WTC11 (cell line): ENCODE measurements at regions not wholly inside any gene's neighbourhood (a gene's known extent, or its start where the extent isn't known, plus 50 kb on each side); places are given as distances from the start of the nearest gene placed in this dataset.
A peak's percentile ranks its signal among the peaks of the same experiment; 100 is the strongest.

Source experiments
- CBFB ChIP-seq: sonication (generic); formaldehyde crosslinking; IDR thresholded peaks from 2 replicates; pipeline ENCODE4 v1.8.1; 2022; ENCODE audit warnings: mild to moderate bottlenecking, low read depth, missing genetic modification reagents
- NFYB ChIP-seq: sonication (generic); formaldehyde crosslinking; conservative IDR thresholded peaks from 2 replicates; pipeline ENCODE4 v1.8.0; 2022; ENCODE audit warnings: low read depth, missing genetic modification reagents
- NR2C2 ChIP-seq: sonication (generic); formaldehyde crosslinking; IDR thresholded peaks from 2 replicates; pipeline ENCODE4 v1.8.0; 2022; ENCODE audit warnings: mild to moderate bottlenecking, missing genetic modification reagents
- SP1 ChIP-seq: sonication (generic); formaldehyde crosslinking; conservative IDR thresholded peaks from 2 replicates; pipeline ENCODE4 v1.8.1; 2022; ENCODE audit warnings: missing genetic modification reagents
- TEAD4 ChIP-seq: sonication (generic); formaldehyde crosslinking; IDR thresholded peaks from 2 replicates; pipeline ENCODE4 v1.8.0; 2022; ENCODE audit warnings: mild to moderate bottlenecking, missing genetic modification reagents
- TP53 ChIP-seq: sonication (generic); formaldehyde crosslinking; IDR thresholded peaks from 2 replicates; pipeline ENCODE4 v1.8.1; 2023; ENCODE audit warnings: mild to moderate bottlenecking, missing genetic modification reagents
- ZNF121 ChIP-seq: sonication (generic); formaldehyde crosslinking; IDR thresholded peaks from 2 replicates; pipeline ENCODE4 v1.8.0; 2023; ENCODE audit warnings: missing genetic modification reagents
- TF ChIP-seq, protein P1 (sequence below): sonication (generic); formaldehyde crosslinking; IDR thresholded peaks from 2 replicates; pipeline ENCODE4 v1.8.1; 2023; ENCODE audit warnings: mild to moderate bottlenecking, missing genetic modification reagents
- TF ChIP-seq, protein P2 (sequence below): sonication (generic); formaldehyde crosslinking; conservative IDR thresholded peaks from 2 replicates; pipeline ENCODE4 v1.8.1; 2022; ENCODE audit warnings: mild to moderate bottlenecking, missing genetic modification reagents
- TF ChIP-seq, protein P3 (sequence below): fragments of 200-600 bp; IDR thresholded peaks from 2 replicates; pipeline ENCODE4 v1.8.0; 2022; ENCODE audit warnings: antibody characterized with exemption
- TF ChIP-seq, protein P4 (sequence below): sonication (generic); formaldehyde crosslinking; IDR thresholded peaks from 2 replicates; pipeline ENCODE4 v1.8.1; 2022; ENCODE audit warnings: low read depth, mild to moderate bottlenecking, moderate library complexity, missing genetic modification reagents, borderline replicate concordance

DNA sequence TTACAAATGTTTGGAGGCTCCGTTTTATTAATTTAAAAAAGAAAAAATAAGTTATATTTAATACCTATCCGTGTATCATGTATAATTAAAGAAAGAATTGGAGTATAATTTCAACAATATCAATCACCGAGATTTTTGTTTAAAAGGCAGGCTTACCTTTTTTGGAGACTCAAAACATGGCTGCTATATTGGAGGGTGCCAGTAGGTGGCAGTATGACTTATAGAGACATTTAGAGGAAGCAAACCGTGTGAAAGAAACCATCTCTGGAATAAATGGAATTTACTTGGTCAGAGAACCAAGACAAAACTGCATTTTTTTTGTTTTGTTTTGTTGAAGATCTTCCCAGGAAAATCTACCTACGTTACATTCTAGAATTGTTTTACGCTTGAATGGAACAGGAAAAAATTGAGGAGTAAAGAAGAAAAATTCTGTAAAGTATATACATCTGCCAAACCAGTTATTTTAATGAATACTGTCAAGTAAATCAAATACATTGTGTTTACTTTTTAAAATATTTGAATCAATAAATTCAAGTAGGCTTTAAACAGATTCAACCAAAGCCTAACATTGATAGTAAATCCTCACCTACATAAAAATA is 802.6 kb upstream of the ALCAM start:
- TF ChIP-seq CBFB (no peak), NFYB (no peak), ZNF121 (no peak), SP1 (CRISPR knock-in tag) (no peak), NR2C2 (CRISPR knock-in tag) (no peak), TEAD4 (no peak), TP53 (CRISPR knock-in tag) (no peak)
- TF ChIP-seq, protein P1, sequence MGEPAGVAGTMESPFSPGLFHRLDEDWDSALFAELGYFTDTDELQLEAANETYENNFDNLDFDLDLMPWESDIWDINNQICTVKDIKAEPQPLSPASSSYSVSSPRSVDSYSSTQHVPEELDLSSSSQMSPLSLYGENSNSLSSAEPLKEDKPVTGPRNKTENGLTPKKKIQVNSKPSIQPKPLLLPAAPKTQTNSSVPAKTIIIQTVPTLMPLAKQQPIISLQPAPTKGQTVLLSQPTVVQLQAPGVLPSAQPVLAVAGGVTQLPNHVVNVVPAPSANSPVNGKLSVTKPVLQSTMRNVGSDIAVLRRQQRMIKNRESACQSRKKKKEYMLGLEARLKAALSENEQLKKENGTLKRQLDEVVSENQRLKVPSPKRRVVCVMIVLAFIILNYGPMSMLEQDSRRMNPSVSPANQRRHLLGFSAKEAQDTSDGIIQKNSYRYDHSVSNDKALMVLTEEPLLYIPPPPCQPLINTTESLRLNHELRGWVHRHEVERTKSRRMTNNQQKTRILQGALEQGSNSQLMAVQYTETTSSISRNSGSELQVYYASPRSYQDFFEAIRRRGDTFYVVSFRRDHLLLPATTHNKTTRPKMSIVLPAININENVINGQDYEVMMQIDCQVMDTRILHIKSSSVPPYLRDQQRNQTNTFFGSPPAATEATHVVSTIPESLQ = no peak
- TF ChIP-seq, protein P2, sequence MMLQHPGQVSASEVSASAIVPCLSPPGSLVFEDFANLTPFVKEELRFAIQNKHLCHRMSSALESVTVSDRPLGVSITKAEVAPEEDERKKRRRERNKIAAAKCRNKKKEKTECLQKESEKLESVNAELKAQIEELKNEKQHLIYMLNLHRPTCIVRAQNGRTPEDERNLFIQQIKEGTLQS (CRISPR knock-in tag) = no peak
- TF ChIP-seq, protein P3, sequence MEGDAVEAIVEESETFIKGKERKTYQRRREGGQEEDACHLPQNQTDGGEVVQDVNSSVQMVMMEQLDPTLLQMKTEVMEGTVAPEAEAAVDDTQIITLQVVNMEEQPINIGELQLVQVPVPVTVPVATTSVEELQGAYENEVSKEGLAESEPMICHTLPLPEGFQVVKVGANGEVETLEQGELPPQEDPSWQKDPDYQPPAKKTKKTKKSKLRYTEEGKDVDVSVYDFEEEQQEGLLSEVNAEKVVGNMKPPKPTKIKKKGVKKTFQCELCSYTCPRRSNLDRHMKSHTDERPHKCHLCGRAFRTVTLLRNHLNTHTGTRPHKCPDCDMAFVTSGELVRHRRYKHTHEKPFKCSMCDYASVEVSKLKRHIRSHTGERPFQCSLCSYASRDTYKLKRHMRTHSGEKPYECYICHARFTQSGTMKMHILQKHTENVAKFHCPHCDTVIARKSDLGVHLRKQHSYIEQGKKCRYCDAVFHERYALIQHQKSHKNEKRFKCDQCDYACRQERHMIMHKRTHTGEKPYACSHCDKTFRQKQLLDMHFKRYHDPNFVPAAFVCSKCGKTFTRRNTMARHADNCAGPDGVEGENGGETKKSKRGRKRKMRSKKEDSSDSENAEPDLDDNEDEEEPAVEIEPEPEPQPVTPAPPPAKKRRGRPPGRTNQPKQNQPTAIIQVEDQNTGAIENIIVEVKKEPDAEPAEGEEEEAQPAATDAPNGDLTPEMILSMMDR = peak; percentile 64
- TF ChIP-seq, protein P4, sequence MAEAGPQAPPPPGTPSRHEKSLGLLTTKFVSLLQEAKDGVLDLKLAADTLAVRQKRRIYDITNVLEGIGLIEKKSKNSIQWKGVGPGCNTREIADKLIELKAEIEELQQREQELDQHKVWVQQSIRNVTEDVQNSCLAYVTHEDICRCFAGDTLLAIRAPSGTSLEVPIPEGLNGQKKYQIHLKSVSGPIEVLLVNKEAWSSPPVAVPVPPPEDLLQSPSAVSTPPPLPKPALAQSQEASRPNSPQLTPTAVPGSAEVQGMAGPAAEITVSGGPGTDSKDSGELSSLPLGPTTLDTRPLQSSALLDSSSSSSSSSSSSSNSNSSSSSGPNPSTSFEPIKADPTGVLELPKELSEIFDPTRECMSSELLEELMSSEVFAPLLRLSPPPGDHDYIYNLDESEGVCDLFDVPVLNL (CRISPR knock-in tag) = no peak
